ENCODE measurements at regions not wholly inside any gene's neighbourhood (a gene's known extent, or its start where the extent isn't known, plus 50 kb on each side); places are given as distances from the start of the nearest gene placed in this dataset.

GRCh38 chr18:37754141-37754540 is 188.5 kb upstream of the CELF4 start:
- TF ChIP-seq CTCF (IDR thresholded peaks at IDR 0.05; ENCODE audit: low read depth, low read length, missing input control) (no peak), RAD21 (IDR thresholded peaks at IDR 0.05) (no peak), RXRA (IDR thresholded peaks at IDR 0.05) (no peak), TAF1 (conservative IDR thresholded peaks at IDR 0.05) (no peak), FOXA2 (IDR thresholded peaks at IDR 0.05) (no peak), MAX (IDR thresholded peaks at IDR 0.05) (no peak), SP1 (IDR thresholded peaks at IDR 0.05) (no peak), REST (IDR thresholded peaks at IDR 0.05) (no peak)

All from liver (tissue), 3 donors.